SKM-1 (cell line): ENCODE measurements at regions not wholly inside any gene's neighbourhood (a gene's known extent, or its start where the extent isn't known, plus 50 kb on each side); places are given as distances from the start of the nearest gene placed in this dataset.
"Not testable (repeated sequence)": the region's sequence is repeated elsewhere in the genome, so short reads cannot be mapped to it uniquely, and the experiment has no call there.

ENCODE experiments used
- DNase-seq: peaks from one replicate; lab custom pipeline; 2025; ENCODE audit not compliant: unreplicated experiment; lab: John Stamatoyannopoulos, UW

DNA sequence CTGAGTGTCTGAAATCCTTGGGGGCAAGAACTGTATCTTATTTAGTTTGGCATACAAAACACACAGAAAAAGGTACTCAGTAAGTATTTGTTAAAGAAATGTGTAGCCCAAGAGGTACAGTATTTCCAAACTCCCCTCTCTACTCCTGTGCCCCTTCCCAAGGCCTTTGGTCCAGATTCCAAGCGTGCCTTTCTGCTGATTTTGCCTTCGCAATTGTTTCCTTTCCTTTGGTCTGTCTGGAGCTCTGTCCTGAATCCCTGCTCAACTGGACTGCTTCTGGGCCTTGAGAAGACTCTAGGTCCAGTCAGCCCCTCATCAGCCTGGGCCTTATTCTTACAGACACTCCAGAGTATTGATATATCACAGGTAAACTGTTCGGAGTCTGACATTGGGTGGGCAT, 122.2 kb upstream of the SYNCRIP start:
- no peak for DNase-seq

DNA sequence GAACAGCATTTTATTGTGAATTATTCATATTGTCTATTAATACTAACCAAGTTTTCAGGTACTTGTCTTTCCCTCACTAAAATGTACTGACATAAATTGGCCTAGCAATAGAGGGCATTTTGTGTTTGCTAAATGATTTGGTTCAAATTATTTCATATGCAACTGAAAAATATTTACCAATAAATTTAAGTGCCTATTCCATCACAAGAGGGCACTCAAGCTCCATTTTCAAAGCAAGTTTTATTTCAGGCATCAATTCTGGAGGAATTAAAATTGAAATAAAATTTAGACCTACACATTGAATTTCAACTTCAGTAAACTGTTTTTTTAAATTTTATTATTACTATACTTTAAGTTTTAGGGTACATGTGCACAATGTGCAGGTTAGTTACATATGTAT, 114.3 kb upstream of the SYNCRIP start:
- no peak for DNase-seq

DNA sequence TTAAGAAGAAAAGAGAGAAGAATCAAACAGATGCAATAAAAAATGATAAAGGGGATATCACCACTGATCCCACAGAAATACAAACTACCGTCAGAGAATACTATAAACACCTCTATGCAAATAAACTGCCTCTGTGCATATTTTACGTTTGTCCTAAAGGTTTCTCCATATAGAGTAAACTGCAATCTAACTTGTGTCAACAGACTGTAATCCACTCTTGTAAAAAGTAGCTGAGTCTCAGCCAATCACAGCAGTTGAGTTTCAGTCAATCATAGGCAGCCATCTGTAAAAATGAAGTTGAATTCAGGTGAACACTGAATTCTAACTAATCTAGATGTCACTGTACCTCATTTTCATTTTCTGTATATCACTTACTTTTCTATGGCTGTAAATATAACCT, 112.2 kb upstream of the SYNCRIP start:
- no peak for DNase-seq

DNA sequence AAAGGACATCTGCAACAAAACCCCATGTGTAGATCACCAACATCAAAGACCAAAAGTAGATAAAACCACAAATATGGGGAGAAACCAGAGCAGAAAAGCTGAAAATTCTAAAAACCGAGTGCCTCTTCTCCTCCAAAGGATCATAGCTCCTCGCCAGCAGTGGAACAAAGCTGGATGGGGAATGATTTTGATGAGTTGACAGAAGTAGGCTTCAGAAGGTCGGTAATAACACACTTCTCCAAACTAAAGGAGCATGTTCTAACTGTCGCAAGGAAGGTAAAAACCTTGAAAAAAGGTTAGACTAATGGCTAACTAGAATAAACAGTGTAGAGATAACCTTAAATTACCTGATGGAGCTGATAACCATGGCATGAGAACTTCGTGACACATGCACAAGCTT, 109.9 kb upstream of the SYNCRIP start:
- no peak for DNase-seq

- DNase-seq: no peak
Measured at GRCh38 chr6:85751374-85752055, 108.8 kb upstream of the SYNCRIP start.

DNA sequence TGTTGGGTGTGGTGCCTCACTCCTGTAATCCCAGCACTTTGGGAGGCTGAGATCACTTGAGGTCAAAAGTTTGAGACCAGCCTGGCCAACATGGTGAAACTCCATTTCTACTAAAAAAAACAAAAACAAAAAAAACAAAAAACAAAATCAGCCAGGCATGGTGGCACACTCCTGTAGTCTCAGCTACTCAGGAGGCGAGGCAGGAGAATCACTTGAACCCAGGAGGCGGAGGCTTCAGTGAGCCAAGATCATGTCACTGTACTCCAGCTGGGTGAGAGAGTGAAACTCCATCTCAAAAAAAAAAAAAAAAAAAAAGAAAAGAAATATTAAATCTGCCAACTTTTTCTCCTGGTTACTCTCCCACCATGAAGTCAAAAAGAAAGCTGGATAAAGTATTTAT, 107.5 kb upstream of the SYNCRIP start:
- DNase-seq: not testable (repeated sequence)

- no peak for DNase-seq
Measured at GRCh38 chr6:85749236-85749635, 106.5 kb upstream of the SYNCRIP start.

GRCh38 chr6:85747666-85748065, 105.0 kb upstream of the SYNCRIP start:
- no peak for DNase-seq

DNA sequence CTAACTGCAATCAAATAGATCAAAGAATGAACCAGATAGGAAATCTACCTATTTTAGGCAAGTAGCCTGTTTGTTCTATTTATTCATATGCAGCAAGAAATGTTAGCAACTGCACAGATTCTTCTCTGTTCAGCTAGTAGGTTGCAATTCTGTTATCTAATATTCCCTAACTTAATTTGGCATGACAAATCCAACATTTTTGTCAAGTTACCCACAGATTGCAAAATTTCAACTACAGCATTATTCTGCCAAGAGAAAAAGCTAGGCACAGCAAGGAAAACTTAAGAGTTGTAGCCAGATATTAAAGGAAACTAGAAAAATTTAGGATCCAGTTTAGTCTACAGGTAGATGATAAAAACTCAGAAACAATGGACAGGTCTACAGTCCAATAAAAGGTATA, 104.4 kb upstream of the SYNCRIP start:
- no peak for DNase-seq

GRCh38 chr6:85744433-85744970, 101.8 kb upstream of the SYNCRIP start:
- DNase-seq: no peak

DNA sequence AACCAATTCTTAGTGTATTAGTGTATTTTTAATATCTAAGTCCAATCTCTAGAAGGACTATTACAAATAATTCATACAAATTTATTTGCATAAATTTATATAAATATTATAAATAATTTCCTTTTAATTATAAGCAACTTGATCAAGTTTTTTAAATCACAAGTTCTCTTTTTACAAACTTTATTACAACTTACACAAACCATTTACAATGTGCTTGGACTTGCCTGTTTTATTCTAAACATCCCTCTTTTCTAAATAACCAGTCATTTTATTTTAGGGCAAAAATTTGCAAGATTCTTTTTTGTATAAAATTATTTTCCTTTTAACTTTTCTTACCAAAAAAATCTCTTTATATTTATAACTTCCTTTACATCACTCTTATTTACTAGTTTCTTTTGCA, 83.5 kb upstream of the SYNCRIP start:
- no peak for DNase-seq

DNA sequence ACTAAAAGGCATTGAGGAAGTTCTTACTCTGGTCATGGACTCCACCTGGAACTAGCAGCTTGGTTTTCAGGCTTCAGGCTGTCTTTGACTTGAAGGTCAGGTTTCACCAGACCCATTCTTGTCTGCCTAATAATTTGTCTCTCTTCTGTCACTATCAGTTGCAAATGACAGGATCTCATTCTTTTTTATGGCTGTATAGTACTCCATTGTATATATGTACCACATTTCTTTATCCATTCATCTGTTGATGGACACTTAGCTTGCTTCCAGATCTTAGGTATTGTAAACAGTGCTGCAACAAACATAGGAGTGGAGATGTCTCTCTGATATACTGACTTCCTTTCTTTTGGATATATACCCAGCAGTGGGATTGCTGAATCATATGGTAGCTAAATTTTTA, 73.1 kb upstream of the SYNCRIP start:
- DNase-seq: no peak

GRCh38 chr6:85714893-85715530, 72.3 kb upstream of the SYNCRIP start:
- no peak for DNase-seq

GRCh38 chr6:85712346-85712745, 69.7 kb upstream of the SYNCRIP start:
- no peak for DNase-seq

DNA sequence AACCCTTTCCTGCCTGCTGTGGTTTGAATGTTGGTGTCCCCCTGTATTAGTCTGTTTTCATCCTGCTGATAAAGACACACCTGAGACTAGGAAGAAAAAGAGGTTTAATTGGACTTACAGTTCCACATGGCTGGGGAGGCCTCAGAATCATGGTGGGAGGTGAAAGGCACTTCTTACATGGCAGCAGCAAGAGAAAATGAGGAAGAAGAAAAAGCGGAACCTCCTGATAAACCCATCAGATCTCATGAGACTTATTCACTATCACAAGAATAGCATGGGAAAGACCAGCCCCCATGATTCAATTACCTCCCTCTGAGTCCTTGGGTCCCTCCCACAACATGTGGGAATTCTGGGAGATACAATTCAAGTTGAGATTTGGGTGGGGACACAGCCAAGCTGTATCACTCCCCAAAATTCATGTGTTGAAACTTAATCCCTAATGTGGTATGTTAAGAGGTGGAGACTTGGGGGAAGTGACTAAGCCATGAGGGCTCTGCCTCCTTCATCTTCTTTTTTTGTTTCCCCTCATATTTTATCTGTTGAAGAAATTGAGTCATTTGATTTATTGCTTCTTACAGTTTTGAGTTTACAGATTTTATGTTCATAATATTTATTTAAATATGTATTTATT, 64.9 kb upstream of the SYNCRIP start:
- DNase-seq: peak; percentile 43

DNA sequence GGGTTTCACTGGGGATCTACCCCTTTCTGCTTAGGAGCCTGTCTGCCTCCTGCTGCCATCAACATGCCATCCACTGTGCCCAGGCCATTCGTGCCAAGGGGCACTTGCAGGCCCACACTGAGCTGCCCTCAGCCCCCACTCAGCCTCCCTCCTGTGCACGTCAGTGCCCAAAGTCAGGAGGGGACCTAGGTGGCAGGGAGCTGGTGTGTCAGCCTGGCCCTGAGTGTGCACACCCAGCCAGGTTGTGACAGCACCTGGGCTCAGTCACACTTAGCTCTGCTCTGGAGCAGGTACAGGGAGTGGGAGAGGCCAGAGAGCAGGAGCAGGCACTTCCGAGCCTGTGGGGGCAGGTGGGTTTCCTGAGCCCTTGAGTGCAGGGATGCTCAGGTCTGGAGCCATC, 63.6 kb upstream of the SYNCRIP start:
- no peak for DNase-seq

GRCh38 chr6:85705220-85705619, 62.5 kb upstream of the SYNCRIP start:
- DNase-seq: no peak

DNA sequence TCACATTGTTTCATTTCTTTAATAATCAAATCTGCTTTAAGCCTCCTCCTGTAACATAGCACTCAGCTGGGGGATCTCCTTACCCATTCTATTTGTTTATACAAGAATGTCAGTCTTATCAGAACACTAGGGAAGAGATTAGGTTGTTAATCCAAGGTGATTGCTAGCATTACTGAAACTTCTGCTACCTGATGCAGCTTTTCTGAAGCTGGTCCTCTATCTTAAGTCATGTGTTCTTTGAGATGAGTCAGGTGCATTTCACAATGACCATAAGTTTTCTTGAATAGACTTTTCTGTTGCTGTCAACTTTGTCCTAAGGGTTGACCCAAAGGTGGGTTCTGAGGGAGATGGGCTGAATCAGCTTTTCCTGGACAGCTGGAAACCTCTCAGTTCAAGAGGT, 60.7 kb upstream of the SYNCRIP start:
- DNase-seq: no peak
